ENCODE measurements at regions not wholly inside any gene's neighbourhood (a gene's known extent, or its start where the extent isn't known, plus 50 kb on each side); places are given as distances from the start of the nearest gene placed in this dataset.

DNA sequence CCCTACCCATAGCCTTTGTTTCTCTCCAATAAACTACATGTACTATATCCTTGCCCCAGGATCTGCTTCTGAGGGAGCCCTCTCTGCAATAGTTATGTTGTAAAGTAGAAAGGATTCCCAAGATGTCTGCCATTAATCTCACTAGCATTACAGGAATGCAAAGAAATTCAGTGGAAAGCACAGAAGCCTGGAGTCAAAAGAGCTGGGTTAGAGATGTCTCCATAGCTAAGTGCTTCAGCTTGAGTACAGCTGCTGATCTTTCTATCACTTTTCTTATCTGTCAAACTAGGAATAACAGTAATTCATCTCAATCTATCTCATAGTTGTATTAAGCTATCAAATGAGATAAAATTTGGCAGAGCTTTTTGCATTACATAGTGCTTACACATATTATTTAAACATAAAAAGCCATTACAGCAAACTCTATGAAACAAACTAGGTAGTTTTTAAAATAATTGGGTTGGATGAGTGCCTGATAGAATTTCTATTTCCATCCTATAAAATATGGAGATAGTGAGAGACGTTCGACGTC is 799.5 kb upstream of the SEMA6D start:
- TF ChIP-seq, protein P1, sequence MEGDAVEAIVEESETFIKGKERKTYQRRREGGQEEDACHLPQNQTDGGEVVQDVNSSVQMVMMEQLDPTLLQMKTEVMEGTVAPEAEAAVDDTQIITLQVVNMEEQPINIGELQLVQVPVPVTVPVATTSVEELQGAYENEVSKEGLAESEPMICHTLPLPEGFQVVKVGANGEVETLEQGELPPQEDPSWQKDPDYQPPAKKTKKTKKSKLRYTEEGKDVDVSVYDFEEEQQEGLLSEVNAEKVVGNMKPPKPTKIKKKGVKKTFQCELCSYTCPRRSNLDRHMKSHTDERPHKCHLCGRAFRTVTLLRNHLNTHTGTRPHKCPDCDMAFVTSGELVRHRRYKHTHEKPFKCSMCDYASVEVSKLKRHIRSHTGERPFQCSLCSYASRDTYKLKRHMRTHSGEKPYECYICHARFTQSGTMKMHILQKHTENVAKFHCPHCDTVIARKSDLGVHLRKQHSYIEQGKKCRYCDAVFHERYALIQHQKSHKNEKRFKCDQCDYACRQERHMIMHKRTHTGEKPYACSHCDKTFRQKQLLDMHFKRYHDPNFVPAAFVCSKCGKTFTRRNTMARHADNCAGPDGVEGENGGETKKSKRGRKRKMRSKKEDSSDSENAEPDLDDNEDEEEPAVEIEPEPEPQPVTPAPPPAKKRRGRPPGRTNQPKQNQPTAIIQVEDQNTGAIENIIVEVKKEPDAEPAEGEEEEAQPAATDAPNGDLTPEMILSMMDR (conservative IDR thresholded peaks at IDR 0.05; ENCODE audit: low read depth, low read length), result no peak
- TF ChIP-seq EZH2 (IDR thresholded peaks at IDR 0.05; ENCODE audit: borderline replicate concordance, low read depth, low read length, poor library complexity, severe bottlenecking), result no peak
